Fibroblast of skin of abdomen (primary cell): ENCODE measurements at regions not wholly inside any gene's neighbourhood (a gene's known extent, or its start where the extent isn't known, plus 50 kb on each side); places are given as distances from the start of the nearest gene placed in this dataset.
"Not testable (repeated sequence)": the region's sequence is repeated elsewhere in the genome, so short reads cannot be mapped to it uniquely, and the experiment has no call there.

Source experiments
- DNase-seq: peaks from one replicate; pipeline ENCODE4 v3.0.0-alpha.2; 2013

DNA sequence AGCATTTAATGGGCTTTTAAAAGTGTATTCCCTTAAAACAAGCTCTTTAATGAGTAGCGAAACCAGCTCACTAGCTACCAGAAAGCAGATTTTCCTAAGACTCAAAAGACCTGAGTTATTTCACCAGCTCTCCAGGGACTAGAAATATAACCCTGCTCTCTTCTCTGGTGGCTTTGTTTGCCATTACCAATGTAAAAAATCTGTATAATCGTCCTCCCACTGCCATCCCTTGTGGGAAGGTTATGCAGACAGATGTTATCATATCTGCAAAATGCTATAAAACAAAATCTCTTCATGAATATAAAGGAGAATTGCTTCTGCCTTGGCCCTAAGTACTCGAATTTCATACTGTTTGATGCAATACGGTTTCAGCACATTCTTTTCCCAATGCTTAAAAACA is 335.2 kb downstream of the NUP35 start:
- no peak for DNase-seq

DNA sequence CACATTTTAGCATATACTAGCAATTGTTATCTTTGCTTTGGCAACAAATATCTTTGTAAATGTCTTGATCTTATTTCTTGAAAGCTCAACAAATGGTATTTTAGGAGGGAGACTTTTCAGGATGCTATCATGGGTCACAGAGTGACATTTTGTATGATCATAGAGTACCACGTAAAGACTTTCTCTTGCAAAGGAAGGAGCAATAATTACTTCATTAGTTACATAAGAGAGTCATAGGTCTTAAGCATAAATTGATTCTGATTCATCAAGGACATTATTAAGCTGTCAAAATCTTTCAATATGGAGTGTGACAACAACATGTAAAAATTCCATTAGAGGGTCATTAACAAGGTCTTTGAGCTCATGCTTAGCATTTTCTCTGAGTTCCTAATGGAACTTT is 339.6 kb downstream of the NUP35 start:
- DNase-seq = no peak

DNA sequence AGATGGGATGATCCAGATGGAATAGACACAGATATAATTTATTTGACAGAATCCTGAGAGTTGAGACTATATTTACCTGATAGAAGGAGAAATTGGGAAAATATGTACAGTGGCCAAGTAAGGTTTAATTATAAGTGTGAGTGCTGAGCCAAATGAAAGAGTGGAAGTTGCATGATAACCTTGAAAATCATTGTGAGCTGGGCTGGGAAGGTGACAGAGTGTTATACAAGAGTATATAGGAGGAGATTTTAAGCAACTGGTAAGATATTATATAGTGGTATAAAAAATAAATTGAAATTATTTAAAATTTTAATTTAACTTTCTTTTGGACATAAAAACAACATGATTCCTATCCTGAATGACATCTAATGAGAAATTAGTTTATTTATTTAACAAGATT is 340.8 kb downstream of the NUP35 start:
- DNase-seq = no peak

DNA sequence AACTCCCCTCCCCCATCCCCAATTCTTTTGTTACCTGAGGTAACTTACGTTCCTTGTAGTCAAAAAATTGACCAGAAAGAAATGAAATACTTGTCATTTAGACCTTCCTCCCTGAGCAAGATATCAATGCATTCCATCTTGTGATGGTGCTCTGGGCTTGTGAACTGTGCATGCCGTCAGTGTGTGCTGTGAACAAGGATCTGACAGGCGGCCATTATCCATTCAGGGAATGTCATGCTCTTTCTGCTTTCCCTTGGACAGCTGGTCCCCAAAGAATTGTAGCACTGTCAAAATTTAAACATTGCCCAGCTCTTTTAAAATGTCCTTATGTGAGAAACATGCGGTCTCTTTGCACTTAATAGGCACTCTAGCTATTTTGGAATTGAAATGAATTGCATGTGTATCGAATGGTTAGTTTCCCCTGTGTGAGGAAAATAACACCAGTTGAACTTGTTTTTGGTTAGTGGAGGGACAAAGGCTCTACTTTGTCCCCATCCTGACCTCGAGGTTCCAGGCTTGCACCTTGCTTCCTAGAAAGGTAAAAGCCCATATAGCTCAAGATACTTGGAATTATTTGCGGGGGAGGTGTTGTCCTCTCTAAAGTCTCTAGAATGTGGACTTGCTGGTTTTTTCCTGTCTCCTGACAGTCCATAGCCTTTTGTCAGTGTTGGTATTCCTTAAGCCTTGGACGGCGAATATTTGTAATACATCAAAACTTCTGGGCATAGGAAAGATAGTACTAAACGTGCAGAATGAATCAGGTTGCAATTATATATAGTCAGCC is 350.9 kb downstream of the NUP35 start:
- no peak for DNase-seq

DNA sequence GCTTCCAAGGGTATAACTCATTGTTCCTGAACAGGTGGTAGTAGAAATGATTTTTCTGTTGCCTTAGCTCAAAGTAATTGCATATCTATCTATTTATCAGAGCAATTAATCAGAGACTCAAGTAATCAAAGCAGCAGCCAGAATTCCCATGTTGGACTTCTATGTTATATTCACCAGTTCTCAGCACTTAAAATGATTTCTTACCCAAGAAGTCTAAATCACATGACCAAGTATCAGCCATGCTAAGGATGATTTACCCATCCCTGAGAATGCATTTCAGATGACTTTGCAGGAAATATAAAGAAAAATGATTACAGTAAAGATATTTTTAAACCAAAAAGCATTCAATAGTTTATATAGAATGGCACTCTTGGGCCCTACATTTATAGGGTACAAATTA is 352.2 kb downstream of the NUP35 start:
- DNase-seq = no peak

DNA sequence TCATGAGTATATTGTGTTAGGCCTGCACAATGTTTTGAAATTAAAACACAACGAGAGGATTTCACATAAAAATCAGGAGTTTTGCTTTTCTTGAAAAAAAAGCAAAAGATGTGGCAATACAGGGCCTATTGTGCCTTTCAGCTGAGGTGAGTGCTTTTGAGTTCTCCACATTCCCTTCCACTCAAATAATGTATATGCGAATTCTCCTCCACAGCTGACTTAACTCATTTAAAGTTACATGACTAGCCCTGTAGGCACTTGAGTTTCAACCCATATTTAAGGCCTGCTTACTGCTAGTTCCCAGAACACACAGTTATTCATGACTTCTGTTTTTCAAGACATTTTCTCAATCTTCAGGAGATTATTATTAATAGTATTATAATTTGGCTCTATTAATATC is 353.1 kb downstream of the NUP35 start:
- DNase-seq = no peak

DNA sequence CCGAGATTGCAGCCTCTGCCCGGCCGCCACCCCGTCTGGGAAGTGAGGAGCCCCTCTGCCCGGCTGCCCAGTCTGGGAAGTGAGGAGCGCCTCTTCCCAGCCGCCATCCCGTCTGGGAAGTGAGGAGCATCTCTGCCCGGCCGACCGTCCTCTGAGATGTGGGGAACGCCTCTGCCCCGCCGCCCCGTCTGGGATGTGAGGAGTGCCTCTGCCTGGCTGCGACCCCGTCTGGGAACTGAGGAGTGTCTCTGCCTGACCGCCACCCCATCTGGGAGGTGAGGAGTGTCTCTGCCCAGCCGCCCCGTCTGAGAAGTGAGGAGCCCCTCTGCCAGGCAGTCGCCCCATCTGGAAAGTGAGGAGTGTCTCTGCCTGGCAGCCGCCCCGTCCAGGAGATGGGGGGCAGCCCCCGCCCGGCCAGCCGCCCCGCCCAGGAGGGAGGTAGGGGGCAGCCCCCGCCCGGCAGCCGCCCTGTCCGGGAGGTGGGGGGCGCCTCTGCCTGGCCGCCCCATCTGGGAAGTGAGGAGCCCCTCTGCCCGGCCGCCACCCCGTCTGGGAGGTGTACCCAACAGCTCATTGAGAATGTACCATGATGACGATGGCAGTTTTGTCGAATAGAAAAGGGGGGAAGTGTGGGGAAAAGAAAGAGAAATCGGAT is 354.8 kb downstream of the NUP35 start:
- not testable (repeated sequence) for DNase-seq

DNA sequence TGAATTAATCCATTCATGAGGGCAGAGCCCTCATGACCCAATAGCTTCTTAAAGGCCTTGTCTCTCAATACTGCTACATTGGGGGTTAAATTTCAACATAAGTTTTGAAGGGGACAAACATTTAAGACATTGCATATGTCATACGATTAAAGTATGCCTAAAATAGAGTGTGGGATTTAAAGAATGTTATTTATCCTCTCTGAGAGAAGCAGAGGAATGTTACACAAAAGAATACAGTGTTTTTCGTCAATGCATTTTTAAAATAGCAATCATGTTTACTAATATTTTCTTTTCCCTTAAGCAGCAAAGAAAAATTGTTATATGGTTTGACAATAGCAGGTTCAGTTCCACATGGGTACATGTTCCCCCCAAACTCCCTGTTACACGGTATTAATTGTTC is 363.1 kb downstream of the NUP35 start:
- no peak for DNase-seq

DNA sequence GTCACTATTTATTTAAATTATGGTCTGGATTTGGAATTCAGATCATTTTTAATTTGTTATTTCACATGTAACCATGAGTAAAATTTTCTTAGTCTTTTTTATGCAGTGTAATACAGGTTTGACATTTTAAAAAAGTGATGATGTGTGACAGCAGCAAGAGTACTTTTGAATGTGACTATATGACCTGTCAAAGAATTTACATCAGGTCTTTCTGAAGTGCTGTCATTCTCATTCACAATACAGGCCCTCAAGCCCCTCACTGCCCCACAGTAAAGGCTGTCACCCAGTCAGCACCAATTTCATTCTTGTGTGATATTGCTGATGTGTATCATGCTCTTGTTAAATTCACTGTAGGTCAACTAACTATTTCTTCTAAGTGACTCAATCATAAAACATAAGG is 364.2 kb downstream of the NUP35 start:
- DNase-seq = no peak

DNA sequence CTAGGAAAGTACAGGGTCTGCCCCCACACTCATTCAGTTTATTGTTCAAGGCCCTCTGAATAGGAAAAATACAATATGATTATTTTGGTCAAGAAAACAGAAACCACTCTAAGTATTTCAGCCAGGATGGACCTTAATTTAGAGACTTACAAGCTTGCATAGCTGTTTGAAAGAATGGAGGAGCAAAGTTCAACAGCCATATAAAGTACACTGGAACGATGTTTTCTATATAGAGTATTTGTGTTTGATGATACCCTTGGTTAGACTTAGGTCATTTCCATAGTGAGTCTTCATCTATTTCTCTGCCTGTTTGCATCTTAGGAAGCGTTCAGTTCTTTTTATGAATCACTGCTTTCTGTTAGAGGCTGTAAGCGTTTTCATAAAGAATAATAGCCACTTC is 366.2 kb downstream of the NUP35 start:
- DNase-seq = no peak

DNA sequence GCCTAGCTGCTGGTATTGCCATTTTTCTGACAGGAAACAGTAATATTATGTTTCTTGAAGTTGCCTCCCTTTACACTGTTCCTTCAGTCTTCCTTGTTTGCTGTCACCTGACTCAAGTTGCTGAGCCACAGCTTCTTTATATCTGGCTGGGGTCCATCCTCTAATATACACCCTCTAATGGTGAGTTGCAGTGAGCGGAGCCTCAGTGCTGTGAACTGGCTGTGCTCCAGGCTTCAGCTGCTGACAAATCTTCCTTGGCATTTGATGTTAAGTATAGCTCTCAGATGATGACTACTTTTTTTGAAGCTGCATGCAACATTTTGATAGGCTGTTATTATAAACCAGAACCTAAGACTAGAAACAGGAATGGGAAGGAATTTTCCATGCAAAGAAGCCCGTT is 366.7 kb downstream of the NUP35 start:
- DNase-seq = peak; percentile 42

DNA sequence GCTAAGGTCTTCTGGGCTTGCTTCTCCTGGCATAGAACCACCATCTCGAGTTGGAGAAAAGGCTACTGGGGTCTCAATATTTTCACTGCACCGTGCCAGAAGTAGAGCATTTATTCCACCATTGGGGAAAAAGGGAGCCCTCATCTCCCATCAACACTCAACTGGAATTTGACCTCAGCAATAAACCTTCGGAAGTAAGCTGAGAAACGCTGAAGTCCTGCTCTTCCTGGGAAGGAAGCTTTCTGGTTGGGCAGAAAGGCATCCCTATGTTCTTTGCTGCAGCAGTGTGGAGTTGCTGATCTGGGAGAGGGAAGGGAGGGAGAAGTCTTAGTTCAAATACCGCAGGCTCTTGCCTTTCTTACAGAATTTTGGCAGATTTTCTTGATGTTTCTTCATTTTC is 368.8 kb downstream of the NUP35 start:
- DNase-seq = no peak

DNA sequence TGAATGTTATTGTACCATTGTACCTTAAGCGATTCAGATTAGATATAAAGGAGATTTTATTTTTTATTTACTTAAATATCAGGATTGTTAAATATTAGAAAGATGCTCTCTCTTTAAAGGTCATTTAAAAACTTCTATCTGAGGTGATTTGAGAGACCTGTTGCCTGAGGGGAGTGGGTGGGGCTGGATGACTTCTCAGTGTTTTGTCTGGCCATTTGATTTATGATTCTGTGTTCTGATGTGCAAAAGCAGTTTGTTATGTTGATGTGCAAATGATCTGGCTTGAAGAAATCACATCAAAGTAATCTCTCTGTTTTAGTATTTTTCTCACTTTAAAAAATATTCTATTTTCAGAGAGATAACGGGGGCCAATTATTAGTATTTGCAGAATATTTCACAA is 370.8 kb downstream of the NUP35 start:
- no peak for DNase-seq

DNA sequence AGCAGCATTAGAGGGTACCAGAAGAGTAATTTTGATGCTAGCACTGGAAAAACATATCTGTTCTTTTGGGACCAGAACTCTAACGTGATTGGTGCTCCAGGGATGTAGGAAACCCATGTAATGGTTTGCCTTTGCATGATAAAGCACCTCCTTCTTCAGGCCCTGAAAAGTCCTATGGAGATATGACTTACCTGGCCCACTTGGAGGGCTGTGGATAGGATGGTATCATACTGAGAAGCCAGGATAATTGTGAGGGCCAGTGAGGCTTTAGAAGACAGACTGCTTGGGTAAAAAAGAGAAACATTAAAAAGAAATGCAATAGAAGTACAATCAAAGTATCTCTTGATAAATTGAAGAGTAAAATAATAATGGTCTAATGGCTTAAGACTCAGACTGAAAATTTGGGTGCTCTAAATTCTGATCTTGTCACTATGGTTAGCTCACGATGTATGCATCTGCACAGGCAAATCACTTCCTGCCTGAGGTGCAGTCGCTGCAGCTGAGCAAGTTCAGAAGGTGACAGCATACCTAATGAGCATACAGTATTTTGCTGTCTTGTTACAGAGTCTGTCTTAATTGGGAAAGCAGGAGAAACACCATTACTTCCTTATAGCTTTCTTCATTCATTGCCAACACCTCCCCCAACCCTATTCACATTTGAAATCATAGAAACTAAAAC is 371.5 kb downstream of the NUP35 start:
- DNase-seq = no peak

DNA sequence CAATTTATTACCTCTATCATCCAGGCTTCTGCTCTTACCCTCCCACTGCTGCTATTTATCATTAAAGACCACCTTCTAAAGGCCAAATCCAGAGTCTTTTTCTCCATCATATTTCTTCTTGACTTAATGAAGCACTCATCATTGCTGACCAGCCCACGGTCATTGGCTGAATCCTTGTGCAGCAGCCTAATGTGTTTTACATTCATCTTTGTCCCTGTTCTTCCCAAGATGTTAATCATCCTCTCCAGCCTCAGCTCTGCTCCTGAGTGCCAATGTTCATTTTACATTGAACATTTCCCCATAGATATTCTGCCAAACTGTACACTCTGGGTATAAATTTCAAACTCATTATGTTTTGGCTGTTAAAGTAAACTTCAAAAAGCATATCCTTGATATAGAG is 373.6 kb downstream of the NUP35 start:
- no peak for DNase-seq

DNA sequence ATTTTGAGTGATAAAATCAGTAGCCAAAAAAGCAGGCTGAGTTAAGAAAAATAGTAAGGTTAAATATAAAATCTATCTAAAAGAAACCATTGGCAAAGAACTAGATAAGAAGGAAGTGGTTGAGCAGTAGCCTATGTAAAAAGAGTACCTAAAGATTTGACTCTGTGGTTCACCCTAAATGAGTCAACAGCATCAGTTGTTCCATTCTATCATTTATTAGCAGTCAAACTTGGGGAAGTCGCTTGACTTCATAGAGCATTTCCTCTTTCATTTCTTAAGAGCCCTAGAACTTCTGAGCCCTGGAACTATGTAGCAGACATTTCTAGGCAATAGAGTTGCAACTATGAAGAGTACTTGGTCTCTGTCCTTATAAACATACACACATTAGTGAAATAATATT is 381.7 kb downstream of the NUP35 start:
- no peak for DNase-seq

DNA sequence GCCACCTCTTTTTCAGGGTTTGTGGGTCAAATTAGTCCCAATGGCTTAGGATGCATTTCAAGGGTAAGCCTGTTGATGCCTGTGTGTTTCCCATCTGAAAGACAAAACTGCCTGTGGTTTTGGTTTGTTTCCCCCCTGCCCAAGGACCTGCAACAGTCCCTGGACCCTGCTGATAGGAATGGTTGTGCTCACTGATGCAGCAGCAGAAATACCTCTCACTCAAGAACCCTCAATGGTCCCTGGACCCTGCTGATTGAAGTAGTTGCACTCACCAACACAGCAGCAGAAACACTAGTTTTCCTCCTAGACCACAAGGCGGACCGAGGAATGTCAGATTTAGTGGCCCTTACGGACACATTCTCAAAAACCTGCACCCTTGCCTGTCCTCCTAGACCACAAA is 386.9 kb downstream of the NUP35 start:
- DNase-seq = no peak

DNA sequence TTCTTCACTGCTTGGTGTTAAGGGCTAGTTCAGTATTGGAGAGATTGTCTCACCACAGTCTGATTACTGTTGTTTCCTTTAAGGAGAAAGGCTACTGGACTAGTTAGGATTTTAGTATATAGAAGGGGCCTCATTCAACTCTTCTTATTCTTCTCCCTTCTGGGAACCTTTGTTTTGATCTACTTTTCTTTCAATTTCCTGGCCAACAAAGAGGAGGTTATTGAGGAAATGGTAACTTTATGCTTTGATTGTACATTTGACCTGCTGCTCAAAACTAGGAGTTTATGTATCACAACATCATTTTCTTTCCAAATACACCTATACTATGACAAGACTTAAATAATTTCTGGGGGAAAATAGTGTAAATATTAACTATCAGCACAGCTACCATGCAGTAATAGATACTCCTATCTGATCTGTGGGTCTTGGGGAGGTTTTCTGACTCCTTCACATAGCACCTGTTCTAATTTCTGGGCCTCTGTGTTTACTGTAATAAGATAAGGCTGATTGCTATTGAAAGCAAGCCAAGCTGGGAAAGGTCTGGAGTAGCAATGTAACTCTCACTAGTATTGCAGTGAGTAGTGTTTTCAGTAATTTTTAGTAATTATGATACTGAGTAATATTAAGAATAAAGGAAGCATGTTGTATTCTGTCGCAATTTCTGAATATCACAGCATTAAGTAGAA is 395.3 kb downstream of the NUP35 start:
- no peak for DNase-seq

DNA sequence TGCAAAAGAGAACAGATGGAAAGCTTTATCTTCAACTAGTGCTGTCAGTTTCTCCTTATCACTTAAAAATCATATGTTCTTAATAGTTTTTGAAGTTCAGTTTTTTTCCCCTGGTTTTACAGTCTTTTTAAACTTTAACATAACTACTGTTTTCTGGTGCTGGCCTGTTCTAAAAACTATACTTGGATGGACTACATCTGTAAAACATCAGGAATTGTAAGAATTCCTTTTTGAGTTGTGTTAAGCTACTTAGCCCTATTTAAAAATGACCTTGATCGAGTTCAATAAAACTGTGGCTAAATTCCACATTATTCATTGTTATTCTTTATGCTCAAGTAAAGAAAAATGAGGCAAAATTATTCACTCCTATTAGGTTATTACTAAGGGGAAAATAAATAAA is 397.7 kb downstream of the NUP35 start:
- DNase-seq = no peak

DNA sequence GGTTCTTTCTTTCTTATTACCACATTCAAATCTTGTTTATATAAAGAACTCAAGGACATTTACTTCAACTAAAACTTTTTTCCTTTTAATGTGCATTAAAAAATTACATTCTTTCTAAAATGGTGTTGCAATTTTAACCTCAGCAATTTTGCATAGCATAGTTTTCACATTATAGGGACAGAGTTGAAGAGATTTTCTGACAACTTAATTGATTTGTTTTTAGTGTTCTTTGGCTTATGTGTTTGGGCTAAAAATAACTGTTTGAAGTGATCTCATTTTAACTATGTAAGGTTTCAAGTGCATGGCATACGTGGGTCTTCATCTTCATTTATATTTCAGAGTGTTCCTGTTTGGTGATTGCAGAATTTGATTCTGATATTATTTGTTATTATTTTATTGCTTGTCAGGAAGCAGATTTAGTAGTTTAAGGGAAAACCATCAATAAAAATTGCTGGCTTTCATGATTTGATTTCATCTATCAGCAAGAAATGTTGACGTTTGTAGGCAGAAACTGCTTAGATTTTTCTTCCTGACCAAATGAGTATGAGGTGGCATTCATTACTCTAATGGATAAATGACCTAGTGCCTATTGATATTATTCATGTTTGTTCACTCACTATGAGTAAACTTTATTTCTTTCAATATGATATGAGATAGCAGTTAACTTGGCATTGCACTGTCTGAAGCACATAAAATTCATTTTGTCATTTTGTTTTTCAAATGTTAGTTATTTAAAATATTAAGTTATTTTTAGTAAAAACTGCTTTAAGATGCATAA is 398.4 kb downstream of the NUP35 start:
- peak; percentile 36 for DNase-seq

DNA sequence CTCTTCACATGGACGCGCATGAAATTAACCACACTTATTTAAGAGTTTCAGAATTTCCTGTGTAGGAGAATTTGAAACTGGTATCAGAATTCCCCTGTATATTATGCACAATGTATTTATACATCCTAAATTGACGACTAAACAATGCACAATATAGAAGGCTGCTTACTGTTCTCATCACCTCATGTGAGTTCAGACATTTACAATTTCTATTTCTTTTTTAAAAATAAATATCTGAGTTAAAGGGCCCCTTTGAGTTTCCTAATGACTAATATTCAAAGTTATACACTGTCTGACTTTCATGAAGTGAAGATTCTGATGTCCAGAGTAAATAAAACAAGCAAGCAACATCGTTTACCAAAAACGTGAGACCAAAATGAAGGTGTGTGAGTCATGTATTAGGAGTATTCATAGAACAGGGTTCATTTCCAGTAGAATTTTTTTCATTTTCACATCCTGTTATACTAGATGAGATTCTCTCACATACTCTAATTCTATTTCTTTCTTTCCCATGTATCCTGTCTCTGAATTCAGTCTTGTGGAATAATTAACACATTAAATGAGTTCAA is 406.2 kb downstream of the NUP35 start:
- no peak for DNase-seq

DNA sequence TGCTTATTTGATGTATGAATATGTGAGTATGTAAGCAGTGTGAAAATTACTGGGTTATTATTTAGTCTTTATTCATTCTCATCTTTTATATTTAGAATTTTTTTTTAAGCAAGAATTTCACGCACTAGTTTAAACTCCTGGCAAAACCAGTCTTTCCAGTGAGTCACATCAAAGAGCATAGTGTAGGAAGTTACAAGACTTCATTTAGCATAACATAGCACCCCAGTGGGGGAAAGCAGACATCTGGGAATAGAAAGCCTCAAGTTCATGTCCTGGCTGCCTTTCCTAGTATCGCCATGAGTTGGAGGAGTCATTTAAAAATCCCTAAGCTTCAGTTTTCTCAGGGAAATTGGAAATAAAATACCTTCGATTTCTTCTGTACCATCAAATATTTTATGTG is 408.3 kb downstream of the NUP35 start:
- no peak for DNase-seq
